HUES48 (cell line): ENCODE measurements at regions not wholly inside any gene's neighbourhood (a gene's known extent, or its start where the extent isn't known, plus 50 kb on each side); places are given as distances from the start of the nearest gene placed in this dataset.

Source experiments
- H3K27ac ChIP-seq: one replicate; pipeline ENCODE4 v1.7.0; 2013; ENCODE audit warnings: low read depth, low read length, inconsistent platforms
- H3K27me3 ChIP-seq: 2 replicates; pipeline ENCODE4 v1.6.1; 2013; ENCODE audit warnings: mild to moderate bottlenecking, low read length; ENCODE audit not compliant: control insufficient read depth, insufficient read depth
- H3K36me3 ChIP-seq: 2 replicates; pipeline ENCODE4 v1.6.1; 2013; ENCODE audit warnings: low read length; ENCODE audit not compliant: control insufficient read depth, insufficient read depth
- H3K4me1 ChIP-seq: 2 replicates; pipeline ENCODE4 v1.6.1; 2013; ENCODE audit warnings: mild to moderate bottlenecking, low read length; ENCODE audit not compliant: control insufficient read depth, insufficient read depth
- H3K4me3 ChIP-seq: 2 replicates; pipeline ENCODE4 v1.5.1; 2013; ENCODE audit warnings: mild to moderate bottlenecking, low read depth, low read length
- H3K9ac ChIP-seq: 2 replicates; pipeline ENCODE4 v1.6.1; 2013; ENCODE audit warnings: mild to moderate bottlenecking, low read depth, low read length, moderate library complexity
- H3K9me3 ChIP-seq: 2 replicates; pipeline ENCODE4 v1.6.1; 2013; ENCODE audit warnings: low read length; ENCODE audit not compliant: control insufficient read depth, insufficient read depth

GRCh38 chr14:73787486-73788316 is 63.9 kb upstream of the PTGR2 start:
- H3K36me3 ChIP-seq = no peaks in the 10 kb centered on the region
- no peaks in the 10 kb centered on the region for H3K9me3 ChIP-seq
- H3K4me1 ChIP-seq = peaks cover 26% of the 10 kb centered on the region
- H3K27me3 ChIP-seq = peaks cover 61% of the 10 kb centered on the region
- H3K4me3 ChIP-seq = peak overlapping the region; percentile 74
- peak overlapping the region; percentile 56; the same call in 1 of the 2 replicates for H3K9ac ChIP-seq
- H3K27ac ChIP-seq = no peak overlapping the region

GRCh38 chr14:73786636-73787485 is 64.8 kb upstream of the PTGR2 start:
- no peaks in the 10 kb centered on the region for H3K9me3 ChIP-seq
- H3K27me3 ChIP-seq = peaks cover 69% of the 10 kb centered on the region
- H3K9ac ChIP-seq = peak overlapping the region; percentile 62
- H3K36me3 ChIP-seq = no peaks in the 10 kb centered on the region
- peak overlapping the region; percentile 74 for H3K4me3 ChIP-seq
- H3K4me1 ChIP-seq = peaks cover 26% of the 10 kb centered on the region
- H3K27ac ChIP-seq = peak overlapping the region; percentile 63

- peaks cover 73% of the 10 kb centered on the region for H3K27me3 ChIP-seq
- H3K4me1 ChIP-seq = peaks cover 26% of the 10 kb centered on the region
- H3K27ac ChIP-seq = peak overlapping the region; percentile 42
- no peaks in the 10 kb centered on the region for H3K36me3 ChIP-seq
- no peaks in the 10 kb centered on the region for H3K9me3 ChIP-seq
- peak overlapping the region; percentile 74 for H3K4me3 ChIP-seq
- H3K9ac ChIP-seq = peak overlapping the region; percentile 62
These were observed 65.6 kb upstream of the PTGR2 start for GRCh38 chr14:73785834-73786635.

GRCh38 chr14:73785336-73785833 is 66.2 kb upstream of the PTGR2 start:
- H3K9ac ChIP-seq = no peak overlapping the region
- H3K4me3 ChIP-seq = peak overlapping the region; percentile 74
- H3K4me1 ChIP-seq = peaks cover 26% of the 10 kb centered on the region
- peaks cover 80% of the 10 kb centered on the region for H3K27me3 ChIP-seq
- H3K36me3 ChIP-seq = no peaks in the 10 kb centered on the region
- H3K27ac ChIP-seq = peak overlapping the region; percentile 42
- no peaks in the 10 kb centered on the region for H3K9me3 ChIP-seq

GRCh38 chr14:73784988-73785313 is 66.7 kb upstream of the PTGR2 start:
- H3K27ac ChIP-seq = no peak overlapping the region
- peaks cover 26% of the 10 kb centered on the region for H3K4me1 ChIP-seq
- no peaks in the 10 kb centered on the region for H3K9me3 ChIP-seq
- no peak overlapping the region for H3K4me3 ChIP-seq
- H3K9ac ChIP-seq = no peak overlapping the region
- H3K36me3 ChIP-seq = no peaks in the 10 kb centered on the region
- H3K27me3 ChIP-seq = peaks cover 81% of the 10 kb centered on the region

GRCh38 chr14:73784181-73784987 is 67.2 kb upstream of the PTGR2 start:
- no peak overlapping the region for H3K4me3 ChIP-seq
- peaks cover 77% of the 10 kb centered on the region for H3K27me3 ChIP-seq
- no peaks in the 10 kb centered on the region for H3K9me3 ChIP-seq
- no peaks in the 10 kb centered on the region for H3K36me3 ChIP-seq
- H3K4me1 ChIP-seq = peaks cover 26% of the 10 kb centered on the region
- H3K9ac ChIP-seq = no peak overlapping the region
- no peak overlapping the region for H3K27ac ChIP-seq

GRCh38 chr14:73783107-73783727 is 68.4 kb upstream of the PTGR2 start:
- H3K4me1 ChIP-seq = peaks cover 26% of the 10 kb centered on the region
- H3K27me3 ChIP-seq = peaks cover 66% of the 10 kb centered on the region
- no peak overlapping the region for H3K4me3 ChIP-seq
- H3K9me3 ChIP-seq = no peaks in the 10 kb centered on the region
- H3K27ac ChIP-seq = peak overlapping the region; percentile 34
- no peak overlapping the region for H3K9ac ChIP-seq
- no peaks in the 10 kb centered on the region for H3K36me3 ChIP-seq

- Histone ChIP-seq H3K9ac (no peak overlapping the region), H3K27ac (peak overlapping the region; percentile 34), H3K4me3 (no peak overlapping the region), H3K36me3 (no peaks in the 10 kb centered on the region), H3K4me1 (peaks cover 21% of the 10 kb centered on the region), H3K9me3 (no peaks in the 10 kb centered on the region), H3K27me3 (peaks cover 60% of the 10 kb centered on the region)
These were observed 68.4 kb upstream of the PNMA1 start for GRCh38 chr14:73782623-73783022.

- Histone ChIP-seq H3K36me3 (no peaks in the 10 kb centered on the region), H3K27me3 (peaks cover 48% of the 10 kb centered on the region), H3K27ac (no peak overlapping the region), H3K4me3 (no peak overlapping the region), H3K9ac (no peak overlapping the region), H3K4me1 (peaks cover 19% of the 10 kb centered on the region), H3K9me3 (no peaks in the 10 kb centered on the region)
These were observed 66.7 kb upstream of the PNMA1 start for GRCh38 chr14:73780896-73781295.

GRCh38 chr14:73780391-73780790 is 66.2 kb upstream of the PNMA1 start:
- Histone ChIP-seq H3K4me3 (no peak overlapping the region), H3K27ac (no peak overlapping the region), H3K27me3 (peaks cover 43% of the 10 kb centered on the region), H3K4me1 (peaks cover 14% of the 10 kb centered on the region), H3K9ac (no peak overlapping the region), H3K9me3 (no peaks in the 10 kb centered on the region), H3K36me3 (no peaks in the 10 kb centered on the region)
